ENCODE measurements at regions not wholly inside any gene's neighbourhood (a gene's known extent, or its start where the extent isn't known, plus 50 kb on each side); places are given as distances from the start of the nearest gene placed in this dataset.

GRCh38 chr4:62711575-62711974, 1511.4 kb downstream of the ADGRL3 start:
- Histone ChIP-seq H3K27me3 (no peaks in the 10 kb centered on the region), H3K27ac (no peak overlapping the region), H3K36me3 (ENCODE audit: low read depth, missing control alignments) (no peaks in the 10 kb centered on the region), H3K4me1 (no peaks in the 10 kb centered on the region), H3K4me3 (no peak overlapping the region), H3K9me3 (no peaks in the 10 kb centered on the region)
- intact Hi-C loops (cut with DNase I; ENCODE audit: low total_unique reads), result no loop called here
- 68 to 69% methylated on average over 1 of the region's 1 CpG for WGBS, 2 donors
- TF ChIP-seq POLR2A (IDR thresholded peaks at IDR 0.05), result no peak
- no peak for TF ChIP-seq CTCF (IDR thresholded peaks at IDR 0.05)
- DNase-seq, result no peak

- Histone ChIP-seq H3K27me3 (no peaks in the 10 kb centered on the region), H3K9me3 (no peaks in the 10 kb centered on the region), H3K4me1 (no peaks in the 10 kb centered on the region), H3K4me3 (no peak overlapping the region), H3K36me3 (ENCODE audit: low read depth, missing control alignments) (no peaks in the 10 kb centered on the region), H3K27ac (no peak overlapping the region)
- intact Hi-C loops (cut with DNase I; ENCODE audit: low total_unique reads), result no loop called here
- DNase-seq, result peak; percentile 14
- WGBS, 2 donors, result 43 to 46% methylated on average over 3 of the region's 3 CpGs
- peak in 2 of 3 experiments; percentile 16 to 65 for TF ChIP-seq CTCF (IDR thresholded peaks at IDR 0.05)
- TF ChIP-seq POLR2A (IDR thresholded peaks at IDR 0.05), result no peak
These were observed 1509.6 kb downstream of the ADGRL3 start for GRCh38 chr4:62709618-62710252.

GRCh38 chr4:62706423-62706822, 1506.3 kb downstream of the ADGRL3 start:
- Histone ChIP-seq H3K36me3 (ENCODE audit: low read depth, missing control alignments) (no peaks in the 10 kb centered on the region), H3K9me3 (no peaks in the 10 kb centered on the region), H3K27ac (no peak overlapping the region), H3K27me3 (no peaks in the 10 kb centered on the region), H3K4me3 (no peak overlapping the region), H3K4me1 (no peaks in the 10 kb centered on the region)
- 84 to 92% methylated on average over 2 of the region's 2 CpGs for WGBS, 2 donors
- intact Hi-C loops (cut with DNase I; ENCODE audit: low total_unique reads), result no loop called here
- TF ChIP-seq POLR2A (IDR thresholded peaks at IDR 0.05) (no peak), CTCF (IDR thresholded peaks at IDR 0.05) (no peak)
- DNase-seq, result no peak

DNA sequence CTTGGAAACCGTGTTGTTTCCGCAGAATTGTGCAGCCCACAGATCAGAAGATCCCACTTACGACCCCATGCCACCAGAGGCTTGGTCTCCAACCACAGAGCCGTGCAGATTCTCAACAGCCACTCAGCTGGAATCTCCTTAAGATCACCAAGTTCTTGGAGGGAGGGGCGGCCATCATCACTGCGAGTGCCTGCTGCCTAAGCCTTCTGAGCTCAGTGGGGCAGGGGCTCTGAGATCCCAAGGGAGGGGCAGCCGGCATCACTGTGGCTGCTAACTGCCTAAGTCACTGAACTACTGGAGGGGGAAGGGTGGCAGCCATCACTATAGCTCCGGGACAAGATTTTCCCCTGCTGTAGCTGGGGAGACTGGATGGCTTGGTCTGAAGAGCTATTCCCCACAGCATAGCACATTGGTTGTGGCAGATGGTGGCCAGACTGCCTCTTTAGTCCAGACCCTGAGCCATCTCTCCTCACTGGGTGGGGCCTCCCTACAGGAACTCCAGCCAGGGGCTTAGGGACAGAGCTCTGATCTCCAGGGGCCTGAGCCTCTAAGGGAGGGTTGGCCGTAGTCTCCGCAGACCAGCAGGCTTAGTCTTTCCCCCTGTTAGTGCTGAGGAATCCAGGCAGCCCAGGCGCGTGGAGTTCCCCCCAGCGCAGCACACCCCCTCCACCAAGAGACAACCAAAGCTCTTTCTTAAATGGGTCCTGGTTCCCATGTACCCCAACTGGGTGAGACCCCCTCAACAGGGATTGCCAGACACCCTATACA, 1483.9 kb downstream of the ADGRL3 start:
- intact Hi-C loops (cut with DNase I; ENCODE audit: low total_unique reads), result no loop called here
- WGBS, 2 donors, result 53 to 84% methylated on average over 8 to 13 of the region's 13 CpGs
- Histone ChIP-seq H3K4me1 (no peaks in the 10 kb centered on the region), H3K9me3 (no peaks in the 10 kb centered on the region), H3K27me3 (no peaks in the 10 kb centered on the region), H3K27ac (no peak overlapping the region), H3K36me3 (ENCODE audit: low read depth, missing control alignments) (no peaks in the 10 kb centered on the region), H3K4me3 (no peak overlapping the region)
- TF ChIP-seq POLR2A (IDR thresholded peaks at IDR 0.05) (no peak), CTCF (IDR thresholded peaks at IDR 0.05) (no peak)
- DNase-seq, result no peak

Data from testis (tissue), 2 donors.